DND-41 (cell line): ENCODE measurements at regions not wholly inside any gene's neighbourhood (a gene's known extent, or its start where the extent isn't known, plus 50 kb on each side); places are given as distances from the start of the nearest gene placed in this dataset.

Source experiments
- CTCF ChIP-seq: IDR thresholded peaks from 2 replicates; pipeline ENCODE4 v1.5.1; 2012; ENCODE audit warnings: borderline replicate concordance, low read length, moderate library complexity, mild to moderate bottlenecking; ENCODE audit not compliant: poor library complexity, severe bottlenecking; ENCODE audit errors: extremely low read depth
- EZH2 ChIP-seq: IDR thresholded peaks from 3 replicates; pipeline ENCODE4 v1.6.1; 2012; ENCODE audit warnings: borderline replicate concordance, low read depth, mild to moderate bottlenecking, moderate library complexity, low read length, inconsistent platforms; ENCODE audit not compliant: severe bottlenecking

GRCh38 chr9:19663570-19663969 is 125.3 kb downstream of the SLC24A2 start:
- no peak for TF ChIP-seq CTCF
- no peak for TF ChIP-seq EZH2
